A549 (cell line): ENCODE measurements at regions not wholly inside any gene's neighbourhood (a gene's known extent, or its start where the extent isn't known, plus 50 kb on each side); places are given as distances from the start of the nearest gene placed in this dataset.

Experiments used
- BHLHE40 ChIP-seq: IDR thresholded peaks from 2 replicates; pipeline ENCODE4 v1.6.1; 2012; ENCODE audit warnings: low read depth, low read length, inconsistent platforms
- CTCF ChIP-seq: fragments of >200 bp; sonication (Bioruptor Twin); formaldehyde crosslinking; IDR thresholded peaks from 3 replicates; pipeline ENCODE4 v1.5.1; 2016
- HDAC2 ChIP-seq: fragments of 200-600 bp; sonication (generic); IDR thresholded peaks from 2 replicates; pipeline ENCODE4 v1.6.1; 2016
- HEYL ChIP-seq: fragments of 250-450 bp; sonication (Bioruptor Pico); IDR thresholded peaks from 2 replicates; pipeline ENCODE4 v1.8.0; 2021; ENCODE audit warnings: mild to moderate bottlenecking, moderate library complexity
- NFE2L2 ChIP-seq: fragments of 150-350 bp; conservative IDR thresholded peaks from 2 replicates; pipeline ENCODE4 v1.6.1; 2014; ENCODE audit warnings: low read length
- POLR2AphosphoS2 ChIP-seq: conservative IDR thresholded peaks from 2 replicates; pipeline ENCODE4 v1.6.1; 2012; ENCODE audit warnings: low read length, improper control_type of control experiment, inconsistent platforms
- RAD21 ChIP-seq, 2 experiments: fragments of >200 bp in 1 of 2; sonication (Bioruptor Twin) in 1 of 2; formaldehyde crosslinking in 1 of 2; IDR thresholded peaks in 1 of 2; conservative IDR thresholded peaks in 1 of 2; 2 replicates in 1 of 2; 3 replicates in 1 of 2; pipeline ENCODE4 v1.6.1; 2012 to 2018; ENCODE audit warnings: inconsistent platforms in 1 of 2
- REST ChIP-seq: fragments of 200-600 bp; sonication (generic); IDR thresholded peaks from 2 replicates; pipeline ENCODE4 v1.6.1; 2016; ENCODE audit warnings: antibody characterized with exemption, mild to moderate bottlenecking, moderate library complexity
- TP53 ChIP-seq: fragments of 250-450 bp; sonication (Bioruptor Pico); IDR thresholded peaks from 2 replicates; pipeline ENCODE4 v1.5.0; 2021; ENCODE audit warnings: mild to moderate bottlenecking, moderate library complexity
- ZC3H11A ChIP-seq: fragments of 450-650 bp; IDR thresholded peaks from 2 replicates; pipeline ENCODE4 v1.6.1; 2014; ENCODE audit warnings: antibody characterized with exemption, mild to moderate bottlenecking

- no peak for TF ChIP-seq CTCF
- no peak for TF ChIP-seq TP53 (CRISPR knock-in tag)
- TF ChIP-seq BHLHE40: no peak
- TF ChIP-seq HDAC2: no peak
- TF ChIP-seq REST: no peak
- TF ChIP-seq ZC3H11A: no peak
- TF ChIP-seq RAD21 (conservative IDR thresholded peaks at IDR 0.05 in 1 of 2, IDR thresholded peaks at IDR 0.05 in 1 of 2): no peak
- TF ChIP-seq NFE2L2: no peak
- TF ChIP-seq HEYL (CRISPR knock-in tag): no peak
- TF ChIP-seq POLR2AphosphoS2: no peak
Observed at GRCh38 chr15:99478977-99479376, 86.8 kb upstream of the MEF2A start.
